Retinal pigment epithelial cell (primary cell): ENCODE measurements at regions not wholly inside any gene's neighbourhood (a gene's known extent, or its start where the extent isn't known, plus 50 kb on each side); places are given as distances from the start of the nearest gene placed in this dataset.

ENCODE experiments used
- DNase-seq: peaks from one replicate; pipeline ENCODE4 v3.0.0-alpha.2; 2010; ENCODE audit warnings: low read depth
- H3K4me3 ChIP-seq: 2 replicates; pipeline ENCODE4 v1.5.1; 2011; ENCODE audit warnings: mild to moderate bottlenecking, low read length, control low read depth, moderate library complexity
- CTCF ChIP-seq: conservative IDR thresholded peaks from 2 replicates; pipeline ENCODE4 v1.5.1; 2011; ENCODE audit warnings: low read depth, low read length, control low read depth, inconsistent platforms

- H3K4me3 ChIP-seq: no peak overlapping the region
- TF ChIP-seq CTCF: no peak
- DNase-seq: no peak
Observed at GRCh38 chr15:38879909-38880471, 315.4 kb upstream of the RASGRP1 start.

- no peak for TF ChIP-seq CTCF
- DNase-seq: no peak
- no peak overlapping the region for H3K4me3 ChIP-seq
Observed at GRCh38 chr15:38882221-38882620, 317.6 kb upstream of the RASGRP1 start.

- TF ChIP-seq CTCF: no peak
- DNase-seq: no peak
- no peak overlapping the region for H3K4me3 ChIP-seq
Observed at GRCh38 chr15:38883987-38884386, 319.4 kb upstream of the RASGRP1 start.

- no peak overlapping the region for H3K4me3 ChIP-seq
- no peak for TF ChIP-seq CTCF
- DNase-seq: no peak
Observed at GRCh38 chr15:38885001-38885400, 320.4 kb upstream of the RASGRP1 start.

- DNase-seq: no peak
- no peak overlapping the region for H3K4me3 ChIP-seq
- TF ChIP-seq CTCF: no peak
Observed at GRCh38 chr15:38885471-38885952, 320.9 kb upstream of the RASGRP1 start.

- DNase-seq: no peak
- no peak overlapping the region for H3K4me3 ChIP-seq
- TF ChIP-seq CTCF: no peak
Observed at GRCh38 chr15:38886315-38887163, 321.9 kb upstream of the RASGRP1 start.
